H9 (cell line): ENCODE measurements at regions not wholly inside any gene's neighbourhood (a gene's known extent, or its start where the extent isn't known, plus 50 kb on each side); places are given as distances from the start of the nearest gene placed in this dataset.
"Not testable (repeated sequence)": the region's sequence is repeated elsewhere in the genome, so short reads cannot be mapped to it uniquely, and the experiment has no call there.

Experiments
- DNase-seq: peaks from one replicate; pipeline ENCODE4 v3.0.0-alpha.2; 2017
- H2AFZ ChIP-seq: one replicate; pipeline ENCODE4 v1.6.1; 2013; ENCODE audit warnings: mild to moderate bottlenecking, low read length, control low read depth, moderate library complexity
- H2AK5ac ChIP-seq: 2 replicates; pipeline ENCODE4 v1.6.1; 2013; ENCODE audit warnings: low read length, control low read depth, mixed read lengths; ENCODE audit not compliant: insufficient read length
- H2BK120ac ChIP-seq: one replicate; pipeline ENCODE4 v1.6.1; 2013; ENCODE audit warnings: low read depth, mild to moderate bottlenecking, low read length, control low read depth, inconsistent platforms; ENCODE audit not compliant: poor library complexity, severe bottlenecking
- H2BK12ac ChIP-seq: 2 replicates; pipeline ENCODE4 v1.6.1; 2013; ENCODE audit warnings: low read length, control low read depth, mixed read lengths, low read depth; ENCODE audit not compliant: insufficient read length
- H2BK15ac ChIP-seq: 2 replicates; pipeline ENCODE4 v1.6.1; 2013; ENCODE audit warnings: low read depth, low read length, control low read depth
- H2BK20ac ChIP-seq: one replicate; pipeline ENCODE4 v1.6.1; 2013; ENCODE audit warnings: low read depth, mild to moderate bottlenecking, low read length, control low read depth, inconsistent platforms; ENCODE audit not compliant: poor library complexity, severe bottlenecking
- H2BK5ac ChIP-seq: 2 replicates; pipeline ENCODE4 v1.6.1; 2013; ENCODE audit warnings: low read length, control low read depth, mixed read lengths; ENCODE audit not compliant: insufficient read length
- H3K14ac ChIP-seq: 2 replicates; pipeline ENCODE4 v1.6.1; 2013; ENCODE audit warnings: low read length, control low read depth; ENCODE audit not compliant: insufficient read depth
- H3K18ac ChIP-seq: 2 replicates; pipeline ENCODE4 v1.6.1; 2013; ENCODE audit warnings: low read depth, mild to moderate bottlenecking, mixed read lengths, low read length, control low read depth; ENCODE audit not compliant: insufficient read length
- H3K23ac ChIP-seq: 2 replicates; pipeline ENCODE4 v1.6.1; 2013; ENCODE audit warnings: low read length, control low read depth, mixed read lengths, low read depth; ENCODE audit not compliant: insufficient read length
- H3K23me2 ChIP-seq: 2 replicates; pipeline ENCODE4 v1.6.1; 2013; ENCODE audit warnings: low read depth, mild to moderate bottlenecking, mixed read lengths, low read length, control low read depth; ENCODE audit not compliant: insufficient read length, poor library complexity, severe bottlenecking
- H3K27ac ChIP-seq: 2 replicates; pipeline ENCODE4 v1.5.1; 2013; ENCODE audit warnings: low read length, control low read depth, mixed read lengths, low read depth; ENCODE audit not compliant: insufficient read length
- H3K27me3 ChIP-seq: 2 replicates; pipeline ENCODE4 v1.6.1; 2013; ENCODE audit warnings: low read length, control low read depth, inconsistent platforms; ENCODE audit not compliant: insufficient read depth
- H3K4ac ChIP-seq: 2 replicates; pipeline ENCODE4 v1.6.1; 2013; ENCODE audit warnings: low read depth, mild to moderate bottlenecking, control low read depth, inconsistent platforms, low read length, moderate library complexity
- H3K4me1 ChIP-seq: 2 replicates; pipeline ENCODE4 v1.6.1; 2013; ENCODE audit warnings: low read length, control low read depth, inconsistent platforms; ENCODE audit not compliant: insufficient read depth
- H3K4me2 ChIP-seq: 2 replicates; pipeline ENCODE4 v1.6.1; 2013; ENCODE audit warnings: low read length, control low read depth, mixed read lengths; ENCODE audit not compliant: insufficient read length, insufficient read depth
- H3K56ac ChIP-seq: 2 replicates; pipeline ENCODE4 v1.6.1; 2013; ENCODE audit warnings: low read depth, mild to moderate bottlenecking, mixed read lengths, low read length, control low read depth; ENCODE audit not compliant: insufficient read length
- H3K79me1 ChIP-seq: 2 replicates; pipeline ENCODE4 v1.6.1; 2013; ENCODE audit warnings: low read depth, mild to moderate bottlenecking, moderate library complexity, low read length, control low read depth, inconsistent platforms; ENCODE audit not compliant: insufficient read depth, poor library complexity, severe bottlenecking
- H3K79me2 ChIP-seq: 2 replicates; pipeline ENCODE4 v1.6.1; 2013; ENCODE audit warnings: low read length, control low read depth, inconsistent platforms; ENCODE audit not compliant: insufficient read depth
- H3K9ac ChIP-seq: 2 replicates; pipeline ENCODE4 v1.6.1; 2013; ENCODE audit warnings: low read length, control low read depth, mixed read lengths; ENCODE audit not compliant: insufficient read length; ENCODE audit errors: extremely low read depth
- H3K9me3 ChIP-seq: one replicate; pipeline ENCODE4 v1.6.1; 2013; ENCODE audit warnings: low read depth, low read length, inconsistent platforms; ENCODE audit not compliant: control insufficient read depth
- H3T11ph ChIP-seq: one replicate; pipeline ENCODE4 v1.6.1; 2013; ENCODE audit warnings: mild to moderate bottlenecking, low read length, control low read depth, inconsistent platforms
- H4K20me1 ChIP-seq: one replicate; pipeline ENCODE4 v1.6.1; 2013; ENCODE audit not compliant: control insufficient read depth, insufficient read length, insufficient read depth
- H4K5ac ChIP-seq: 2 replicates; pipeline ENCODE4 v1.6.1; 2013; ENCODE audit warnings: low read depth, mild to moderate bottlenecking, mixed read lengths, low read length, control low read depth; ENCODE audit not compliant: insufficient read length
- H4K8ac ChIP-seq: replicated peaks from 2 replicates; pipeline ENCODE4 v1.6.1; 2013; ENCODE audit warnings: low read length, control low read depth, mixed read lengths, low read depth; ENCODE audit not compliant: insufficient read length
- H4K91ac ChIP-seq: 2 replicates; pipeline ENCODE4 v1.6.1; 2013; ENCODE audit warnings: low read depth, mild to moderate bottlenecking, moderate library complexity, mixed read lengths, low read length, control low read depth; ENCODE audit not compliant: insufficient read length
- H3K27ac Mint-ChIP-seq, 3 experiments: 2 replicates in 2 of 3; 3 replicates in 1 of 3; pipeline ENCODE4 v1.8.0; 2020 to 2021; ENCODE audit warnings: mixed read lengths in 3 of 3, mild to moderate bottlenecking in 1 of 3, moderate library complexity in 1 of 3
- H3K27me3 Mint-ChIP-seq: 2 replicates; pipeline ENCODE4 v1.8.0; 2021; ENCODE audit warnings: low read depth, mild to moderate bottlenecking, moderate library complexity, mixed read lengths
- H3K36me3 Mint-ChIP-seq, 3 experiments: 2 replicates in 2 of 3; 3 replicates in 1 of 3; pipeline ENCODE4 v1.8.0; 2020 to 2021; ENCODE audit warnings: low read depth in 3 of 3, mixed read lengths in 3 of 3; ENCODE audit not compliant: insufficient read depth in 1 of 3
- H3K4me1 Mint-ChIP-seq, 2 experiments: 2 replicates each; pipeline ENCODE4 v1.8.0; 2020; ENCODE audit warnings: mixed read lengths in 2 of 2
- H3K4me3 Mint-ChIP-seq, 2 experiments: 2 replicates in 1 of 2; 3 replicates in 1 of 2; pipeline ENCODE4 v1.8.0; 2020 to 2021; ENCODE audit warnings: mild to moderate bottlenecking in 2 of 2, mixed read lengths in 2 of 2, moderate library complexity in 1 of 2
- H3K9me3 Mint-ChIP-seq, 2 experiments: 2 replicates in 1 of 2; 3 replicates in 1 of 2; pipeline ENCODE4 v1.8.0; 2020; ENCODE audit warnings: mild to moderate bottlenecking in 2 of 2, mixed read lengths in 2 of 2, moderate library complexity in 1 of 2
- WGBS: extraction: QIAGEN DNeasy Blood & Tissue Kit; methylation state at CpG from one replicate; pipeline ENCODE4 v1.1.7; 2013; ENCODE audit warnings: missing lambda C conversion rate, low lambda C conversion rate, mixed read lengths; ENCODE audit not compliant: insufficient read length; ENCODE audit errors: extremely low coverage; 5-methylcytosine and 5-hydroxymethylcytosine counted together

- H3K23ac ChIP-seq, H2AK5ac ChIP-seq, H4K5ac ChIP-seq, H3K27me3 Mint-ChIP-seq, H3K79me1 ChIP-seq, H3K27ac ChIP-seq, H3K9me3 ChIP-seq, H3K79me2 ChIP-seq, H3K4ac ChIP-seq, H2BK12ac ChIP-seq, H3K27ac Mint-ChIP-seq, H3K4me3 Mint-ChIP-seq, H3K14ac ChIP-seq, H3K56ac ChIP-seq, H3K9ac ChIP-seq, H2AFZ ChIP-seq, H4K91ac ChIP-seq, DNase-seq, H3K4me1 ChIP-seq, H3T11ph ChIP-seq, H3K27me3 ChIP-seq, H4K8ac ChIP-seq, H4K20me1 ChIP-seq, H2BK20ac ChIP-seq, H3K4me2 ChIP-seq, H3K4me1 Mint-ChIP-seq, H2BK15ac ChIP-seq, H3K23me2 ChIP-seq, H2BK120ac ChIP-seq, H2BK5ac ChIP-seq, H3K18ac ChIP-seq: not testable (repeated sequence)
- Mint-ChIP-seq H3K9me3 (peaks cover 23 to 24% of the 10 kb centered on the region in 2 experiments), H3K36me3 (peaks cover 7 to 19% (median 15%) of the 10 kb centered on the region in 3 experiments)
- WGBS, result no CpG with 5 or more reads among the region's 3 CpGs
Observed at GRCh38 chr2:192524214-192524613, 329.5 kb upstream of the TMEFF2 start.
